Esophagus muscularis mucosa (tissue), 4 donors: ENCODE measurements at regions not wholly inside any gene's neighbourhood (a gene's known extent, or its start where the extent isn't known, plus 50 kb on each side); places are given as distances from the start of the nearest gene placed in this dataset.
"Not testable (repeated sequence)": the region's sequence is repeated elsewhere in the genome, so short reads cannot be mapped to it uniquely, and the experiment has no call there.

Experiments used
- CTCF ChIP-seq, 3 experiments: fragments of 200-600 bp in 2 of 3; fragments of 450-650 bp in 1 of 3; sonication (generic) in 2 of 3; IDR thresholded peaks; one replicate each; pipeline ENCODE4 v1.5.1; 2017 to 2019; ENCODE audit warnings: antibody characterized with exemption in 3 of 3, mild to moderate bottlenecking in 2 of 3, moderate library complexity in 1 of 3
- EP300 ChIP-seq: sonication (generic); formaldehyde crosslinking; IDR thresholded peaks from one replicate; pipeline ENCODE4 v1.6.1; 2017; ENCODE audit warnings: antibody characterized with exemption
- POLR2A ChIP-seq: fragments of 450-650 bp; IDR thresholded peaks from one replicate; pipeline ENCODE4 v1.6.1; 2017; ENCODE audit warnings: antibody characterized with exemption, moderate library complexity, mild to moderate bottlenecking, low read depth
- POLR2AphosphoS5 ChIP-seq, 2 donors: sonication (generic); formaldehyde crosslinking; IDR thresholded peaks; one replicate each; pipeline ENCODE4 v1.6.1; 2017; ENCODE audit warnings: antibody characterized with exemption in 2 of 2

- not testable (repeated sequence) for TF ChIP-seq EP300; CTCF (IDR thresholded peaks at IDR 0.05); POLR2A; POLR2AphosphoS5 (IDR thresholded peaks at IDR 0.05)
Observed at GRCh38 chr15:81822587-81822986, 223.2 kb downstream of the MEX3B start.
